ENCODE measurements at regions not wholly inside any gene's neighbourhood (a gene's known extent, or its start where the extent isn't known, plus 50 kb on each side); places are given as distances from the start of the nearest gene placed in this dataset.
"Not testable (repeated sequence)": the region's sequence is repeated elsewhere in the genome, so short reads cannot be mapped to it uniquely, and the experiment has no call there.

DNA sequence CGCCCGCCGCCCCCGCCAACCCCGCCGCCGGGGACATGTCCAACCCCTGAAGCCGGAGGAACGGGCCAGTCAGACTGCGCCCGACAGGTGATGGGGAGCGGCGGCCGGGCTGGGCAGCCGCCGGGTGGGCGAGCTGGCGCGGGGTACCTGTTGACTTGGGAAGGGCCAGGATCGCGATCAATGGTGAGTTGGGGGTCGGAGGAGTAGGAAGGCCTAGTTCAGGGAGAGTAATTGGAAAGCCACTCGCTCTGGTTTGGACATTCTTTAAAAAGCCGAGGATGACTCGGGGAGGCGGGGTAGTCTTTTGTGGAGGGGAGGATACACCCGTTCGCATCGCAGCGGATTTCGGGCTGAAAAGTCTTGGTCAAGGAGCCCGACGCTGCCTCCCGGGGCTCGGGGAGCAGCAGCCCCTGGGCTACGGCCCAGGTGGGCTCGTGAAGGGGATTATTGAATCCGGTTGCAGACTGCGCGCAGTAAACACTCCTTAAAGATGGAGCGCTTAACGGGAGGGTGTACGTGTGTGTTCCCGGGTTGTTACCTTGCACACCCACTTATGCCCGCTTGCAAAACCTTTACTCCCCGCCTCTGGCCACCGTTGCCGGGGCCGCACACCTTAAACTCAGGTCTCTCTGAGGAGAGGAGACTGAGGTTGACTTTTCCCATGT is 123.8 kb downstream of the GOSR1 start:
- H3K4me3 Mint-ChIP-seq: peak overlapping the region; percentile 95 to 98 (median 97)
- no peaks in the 10 kb centered on the region for H3K9me3 Mint-ChIP-seq
- peaks cover 0 to 7% (median 0%) of the 10 kb centered on the region in 3 donors for H3K27me3 Mint-ChIP-seq (ENCODE audit: low read depth in 3 of 3)
- peak overlapping the region; percentile 86 to 96 (median 94) for H3K27ac Mint-ChIP-seq
- peaks cover 28 to 39% of the 10 kb centered on the region in 2 donors for H3K4me1 Mint-ChIP-seq
- DNase-seq: no peak
- no peaks in the 10 kb centered on the region for H3K36me3 Mint-ChIP-seq

DNA sequence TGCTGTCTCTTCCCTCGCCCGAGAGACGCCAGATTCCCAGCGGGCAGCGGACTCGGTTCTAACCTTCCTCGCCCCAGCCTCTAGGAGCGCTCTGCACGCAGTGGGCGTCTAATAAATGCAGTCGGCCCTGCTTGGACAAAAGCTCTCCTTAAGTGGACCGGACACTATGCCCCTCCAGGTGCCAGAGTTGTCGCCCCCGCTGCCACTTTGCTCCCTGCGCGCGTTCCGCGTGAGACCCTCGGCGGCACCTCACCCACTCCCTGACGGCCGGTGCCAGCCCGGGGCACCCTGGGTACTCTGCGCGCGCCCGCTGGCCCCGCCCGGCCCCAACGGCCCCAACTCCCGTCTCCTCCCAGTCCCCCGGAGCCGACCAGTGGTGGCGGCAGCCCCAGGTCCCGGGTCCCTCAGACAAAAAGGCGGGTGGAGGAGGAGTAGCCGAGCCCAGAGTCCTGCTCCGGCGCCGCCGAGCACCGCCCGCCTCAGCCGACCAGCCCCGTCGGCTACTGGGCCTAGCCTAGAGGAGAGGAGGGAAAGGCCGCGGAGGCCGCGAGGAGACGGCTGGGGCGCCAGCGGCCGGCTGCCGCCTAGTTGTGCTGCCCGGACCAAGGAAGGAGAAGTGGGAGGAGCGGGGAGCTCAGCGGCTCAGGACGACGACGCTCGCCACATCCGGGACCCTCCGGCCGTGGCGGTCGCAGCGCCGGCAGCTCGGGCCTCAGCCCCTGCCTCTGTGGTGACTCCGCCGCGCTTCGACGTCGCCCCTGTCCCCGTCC is 123.0 kb downstream of the GOSR1 start:
- Mint-ChIP-seq H3K27ac (peak overlapping the region; percentile 49 to 87 (median 80)), H3K4me3 (peak overlapping the region; percentile 95 to 98 (median 97)), H3K27me3 (ENCODE audit: low read depth in 3 of 3) (peaks cover 0 to 7% (median 0%) of the 10 kb centered on the region in 3 donors), H3K36me3 (no peaks in the 10 kb centered on the region), H3K4me1 (peaks cover 28 to 37% of the 10 kb centered on the region in 2 donors), H3K9me3 (no peaks in the 10 kb centered on the region)
- DNase-seq: peak; percentile 67 to 71 (median 70)

- peak overlapping the region; percentile 95 to 98 (median 97) for H3K4me3 Mint-ChIP-seq
- H3K27ac Mint-ChIP-seq: peak overlapping the region; percentile 49 to 87 (median 80)
- DNase-seq: no peak
- no peaks in the 10 kb centered on the region for H3K9me3 Mint-ChIP-seq
- H3K27me3 Mint-ChIP-seq (ENCODE audit: low read depth in 3 of 3): peaks cover 0 to 7% (median 0%) of the 10 kb centered on the region in 3 donors
- peaks cover 26 to 31% of the 10 kb centered on the region in 2 donors for H3K4me1 Mint-ChIP-seq
- H3K36me3 Mint-ChIP-seq: no peaks in the 10 kb centered on the region
Measured at GRCh38 chr17:30599428-30600059, 122.3 kb downstream of the GOSR1 start.

GRCh38 chr17:30597776-30598288 is 120.6 kb downstream of the GOSR1 start:
- DNase-seq: no peak
- peaks cover 0 to 2% (median 0%) of the 10 kb centered on the region in 6 donors for H3K9me3 Mint-ChIP-seq
- peaks cover 0 to 7% (median 0%) of the 10 kb centered on the region in 3 donors for H3K27me3 Mint-ChIP-seq (ENCODE audit: low read depth in 3 of 3)
- H3K36me3 Mint-ChIP-seq: no peaks in the 10 kb centered on the region
- H3K4me3 Mint-ChIP-seq: no peak overlapping the region
- H3K27ac Mint-ChIP-seq: no peak overlapping the region
- peaks cover 23 to 30% of the 10 kb centered on the region in 2 donors for H3K4me1 Mint-ChIP-seq

DNA sequence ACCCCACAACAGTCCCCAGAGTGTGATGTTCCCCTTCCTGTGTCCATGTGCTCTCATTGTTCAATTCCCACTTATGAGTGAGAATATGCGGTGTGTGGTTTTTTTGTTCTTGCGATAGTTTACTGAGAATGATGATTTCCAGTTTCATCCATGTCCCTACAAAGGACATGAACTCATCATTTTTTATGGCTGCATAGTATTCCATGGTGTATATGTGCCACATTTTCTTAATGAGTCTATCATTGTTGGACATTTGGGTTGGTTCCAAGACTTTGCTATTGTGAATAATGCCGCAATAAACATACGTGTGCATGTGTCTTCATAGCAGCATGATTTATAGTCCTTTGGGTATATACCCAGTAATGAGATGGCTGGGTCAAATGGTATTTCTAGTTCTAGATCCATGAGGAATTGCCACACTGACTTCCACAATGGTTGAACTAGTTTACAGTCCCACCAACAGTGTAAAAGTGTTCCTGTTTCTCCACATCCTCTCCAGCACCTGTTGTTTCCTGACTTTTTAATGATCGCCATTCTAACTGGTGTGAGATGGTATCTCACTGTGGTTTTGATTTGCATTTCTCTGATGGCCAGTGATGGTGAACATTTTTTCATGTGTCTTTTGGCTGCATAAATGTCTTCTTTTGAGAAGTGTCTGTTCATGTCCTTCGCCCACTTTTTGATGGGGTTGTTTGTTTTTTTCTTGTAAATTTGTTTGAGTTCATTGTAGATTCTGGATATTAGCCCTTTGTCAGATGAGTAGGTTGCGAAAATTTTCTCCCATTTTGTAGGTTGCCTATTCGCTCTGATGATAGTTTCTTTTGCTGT is 120.0 kb downstream of the GOSR1 start:
- DNase-seq; H3K27me3 Mint-ChIP-seq (ENCODE audit: low read depth in 3 of 3); H3K4me3 Mint-ChIP-seq; H3K36me3 Mint-ChIP-seq; H3K9me3 Mint-ChIP-seq; H3K27ac Mint-ChIP-seq: not testable (repeated sequence)
- H3K4me1 Mint-ChIP-seq: peaks cover 21 to 24% of the 10 kb centered on the region in 2 donors

GRCh38 chr17:30594953-30595371 is 117.8 kb downstream of the GOSR1 start:
- not testable (repeated sequence) for H3K27ac Mint-ChIP-seq; H3K36me3 Mint-ChIP-seq; H3K9me3 Mint-ChIP-seq; H3K4me1 Mint-ChIP-seq; H3K27me3 Mint-ChIP-seq (ENCODE audit: low read depth in 3 of 3); DNase-seq; H3K4me3 Mint-ChIP-seq

DNA sequence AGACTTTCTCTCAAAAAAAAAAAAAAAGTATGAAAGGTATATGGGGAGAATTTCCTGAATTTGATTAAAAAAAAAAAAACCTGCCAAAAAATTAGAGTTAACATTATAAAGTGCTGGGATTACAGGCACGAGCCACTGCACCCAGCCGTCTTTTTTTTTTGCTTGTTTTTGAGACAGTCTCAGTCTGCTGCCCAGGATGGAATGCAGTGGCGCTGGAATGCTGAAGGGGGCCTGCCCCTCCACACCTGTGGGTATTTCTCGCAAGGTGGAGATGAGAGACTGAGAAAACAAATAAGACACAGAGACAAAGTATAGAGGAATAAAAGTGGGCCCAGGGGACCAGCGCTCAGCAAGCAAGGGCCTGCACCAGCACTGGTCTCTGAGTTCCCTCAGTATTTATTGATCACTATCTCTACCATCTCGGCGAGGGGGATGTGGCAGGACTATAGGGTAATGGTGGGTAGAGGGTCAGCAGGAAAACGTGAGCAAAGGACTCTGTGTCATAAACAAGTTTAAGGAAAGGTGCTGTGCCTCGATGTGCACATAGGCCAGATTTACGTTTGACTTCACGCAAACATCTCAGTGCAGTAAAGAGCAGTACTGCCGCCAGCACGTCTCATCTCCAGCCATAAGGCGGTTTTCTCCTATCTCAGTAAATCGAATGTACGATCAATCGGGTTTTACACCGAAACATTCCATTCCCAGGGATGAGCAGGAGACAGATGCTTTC is 117.2 kb downstream of the GOSR1 start:
- DNase-seq: no peak
- H3K4me1 Mint-ChIP-seq: peaks cover 2% of the 10 kb centered on the region in 2 donors
- no peaks in the 10 kb centered on the region for H3K36me3 Mint-ChIP-seq
- no peak overlapping the region for H3K4me3 Mint-ChIP-seq
- H3K9me3 Mint-ChIP-seq: peaks cover 0 to 2% (median 0%) of the 10 kb centered on the region in 6 donors
- peaks cover 0 to 2% (median under 1%) of the 10 kb centered on the region in 3 donors for H3K27me3 Mint-ChIP-seq (ENCODE audit: low read depth in 3 of 3)
- no peak overlapping the region for H3K27ac Mint-ChIP-seq

GRCh38 chr17:30590081-30590733 is 113.0 kb downstream of the GOSR1 start:
- Mint-ChIP-seq H3K9me3 (peaks cover 0 to 2% (median 0%) of the 10 kb centered on the region in 6 donors), H3K4me3 (no peak overlapping the region), H3K27ac (peak overlapping the region in 1 of 6 donors; percentile 13), H3K36me3 (no peaks in the 10 kb centered on the region), H3K4me1 (no peaks in the 10 kb centered on the region), H3K27me3 (ENCODE audit: low read depth in 3 of 3) (peaks cover 0 to 3% (median 0%) of the 10 kb centered on the region in 3 donors)
- no peak for DNase-seq

GRCh38 chr17:30589431-30589830 is 112.2 kb downstream of the GOSR1 start:
- H3K9me3 Mint-ChIP-seq: peaks cover 0 to 1% (median 0%) of the 10 kb centered on the region in 6 donors
- H3K4me3 Mint-ChIP-seq: no peak overlapping the region

DNA sequence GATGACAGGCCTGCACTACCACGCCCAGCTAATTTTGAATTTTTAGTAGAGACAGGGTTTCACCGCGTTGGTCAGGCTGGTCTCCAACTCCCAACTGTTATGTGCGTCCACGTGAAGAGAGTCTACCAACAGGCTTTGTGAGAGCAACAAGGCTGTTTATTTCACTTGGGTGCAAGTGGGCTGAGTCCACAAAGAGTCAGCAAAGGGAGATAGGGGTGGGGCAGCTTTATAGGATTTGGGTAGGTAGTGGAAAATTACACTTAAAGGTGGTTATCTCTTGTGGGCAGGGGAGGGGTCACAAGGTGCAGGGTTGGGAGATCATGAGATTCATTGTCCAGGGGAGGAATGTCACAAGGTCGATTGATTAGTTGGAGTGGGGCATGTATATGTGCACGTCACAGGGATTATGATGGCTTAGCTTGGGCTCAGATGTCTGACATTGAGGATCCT is 111.6 kb downstream of the GOSR1 start:
- DNase-seq: no peak
- Mint-ChIP-seq H3K4me1 (no peaks in the 10 kb centered on the region), H3K27ac (no peak overlapping the region), H3K36me3 (no peaks in the 10 kb centered on the region), H3K9me3 (no peaks in the 10 kb centered on the region), H3K4me3 (no peak overlapping the region), H3K27me3 (ENCODE audit: low read depth in 3 of 3) (peaks cover 0 to 3% (median 0%) of the 10 kb centered on the region in 3 donors)

More at GRCh38 chr17:30589431-30589830, 112.2 kb downstream of the GOSR1 start:
- no peak for DNase-seq
- Mint-ChIP-seq H3K27me3 (ENCODE audit: low read depth in 3 of 3) (peaks cover 0 to 3% (median 0%) of the 10 kb centered on the region in 3 donors), H3K27ac (no peak overlapping the region), H3K36me3 (no peaks in the 10 kb centered on the region), H3K4me1 (no peaks in the 10 kb centered on the region)

GRCh38 chr17:30586818-30587595 is 109.8 kb downstream of the GOSR1 start:
- H3K36me3 Mint-ChIP-seq: no peaks in the 10 kb centered on the region
- H3K4me1 Mint-ChIP-seq: no peaks in the 10 kb centered on the region
- no peak overlapping the region for H3K4me3 Mint-ChIP-seq
- no peak overlapping the region for H3K27ac Mint-ChIP-seq
- no peaks in the 10 kb centered on the region for H3K9me3 Mint-ChIP-seq
- no peak for DNase-seq
- peaks cover 2 to 6% (median 3%) of the 10 kb centered on the region in 3 donors for H3K27me3 Mint-ChIP-seq (ENCODE audit: low read depth in 3 of 3)

Data from immature natural killer cell (primary cell).